Upper lobe of left lung (tissue), 4 donors: ENCODE measurements at regions not wholly inside any gene's neighbourhood (a gene's known extent, or its start where the extent isn't known, plus 50 kb on each side); places are given as distances from the start of the nearest gene placed in this dataset.

Experiments
- EP300 ChIP-seq, 4 donors: sonication (generic); formaldehyde crosslinking; IDR thresholded peaks; one replicate each; pipeline ENCODE4 v1.5.1; 2017; ENCODE audit warnings: antibody characterized with exemption in 4 of 4, control low read depth in 2 of 4
- TF ChIP-seq, protein P1 (sequence below), 6 experiments: fragments of 450-650 bp in 4 of 6; fragments of 200-600 bp in 2 of 6; sonication (generic) in 2 of 6; IDR thresholded peaks; one replicate each; pipeline ENCODE4 v1.5.1; 2016 to 2019; ENCODE audit warnings: antibody characterized with exemption in 6 of 6

DNA sequence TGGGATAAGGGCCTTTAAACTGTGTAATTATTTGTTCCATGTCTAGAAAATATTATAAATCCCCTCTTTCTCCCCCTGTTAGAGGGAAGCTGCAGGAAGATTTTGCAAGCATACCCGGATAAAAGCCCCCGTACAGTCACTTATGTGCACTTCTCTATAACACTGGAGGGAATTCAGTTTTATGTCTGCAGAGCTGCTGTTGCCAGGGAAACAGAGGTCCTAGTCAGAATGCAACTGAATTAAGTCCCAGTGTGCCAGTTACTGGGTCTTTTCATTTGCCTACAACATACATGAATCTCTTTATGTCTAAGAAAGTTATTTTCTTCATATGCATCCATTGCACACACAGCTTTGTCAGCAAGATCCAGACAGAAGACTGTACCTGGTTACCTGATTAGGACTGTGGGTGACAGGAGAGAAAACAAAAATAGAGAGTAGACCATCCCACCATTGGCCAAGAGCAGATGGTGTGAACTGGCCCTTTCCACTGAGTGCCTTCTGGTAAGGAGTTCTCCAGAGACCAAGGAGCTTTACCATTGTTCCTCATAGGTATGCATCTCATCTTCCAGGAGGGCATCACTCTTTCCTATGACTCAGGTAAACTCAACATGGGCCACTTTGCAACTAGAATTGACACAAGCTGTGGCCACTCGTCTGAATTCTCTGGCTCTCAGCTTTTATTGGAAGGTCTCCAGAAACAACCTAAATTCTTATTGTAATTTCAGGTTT is 180.8 kb upstream of the PHACTR1 start:
- TF ChIP-seq, protein P1, sequence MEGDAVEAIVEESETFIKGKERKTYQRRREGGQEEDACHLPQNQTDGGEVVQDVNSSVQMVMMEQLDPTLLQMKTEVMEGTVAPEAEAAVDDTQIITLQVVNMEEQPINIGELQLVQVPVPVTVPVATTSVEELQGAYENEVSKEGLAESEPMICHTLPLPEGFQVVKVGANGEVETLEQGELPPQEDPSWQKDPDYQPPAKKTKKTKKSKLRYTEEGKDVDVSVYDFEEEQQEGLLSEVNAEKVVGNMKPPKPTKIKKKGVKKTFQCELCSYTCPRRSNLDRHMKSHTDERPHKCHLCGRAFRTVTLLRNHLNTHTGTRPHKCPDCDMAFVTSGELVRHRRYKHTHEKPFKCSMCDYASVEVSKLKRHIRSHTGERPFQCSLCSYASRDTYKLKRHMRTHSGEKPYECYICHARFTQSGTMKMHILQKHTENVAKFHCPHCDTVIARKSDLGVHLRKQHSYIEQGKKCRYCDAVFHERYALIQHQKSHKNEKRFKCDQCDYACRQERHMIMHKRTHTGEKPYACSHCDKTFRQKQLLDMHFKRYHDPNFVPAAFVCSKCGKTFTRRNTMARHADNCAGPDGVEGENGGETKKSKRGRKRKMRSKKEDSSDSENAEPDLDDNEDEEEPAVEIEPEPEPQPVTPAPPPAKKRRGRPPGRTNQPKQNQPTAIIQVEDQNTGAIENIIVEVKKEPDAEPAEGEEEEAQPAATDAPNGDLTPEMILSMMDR (IDR thresholded peaks at IDR 0.05), result no peak
- TF ChIP-seq EP300 (IDR thresholded peaks at IDR 0.05), result no peak
